Sigmoid colon (tissue), 4 donors: ENCODE measurements at regions not wholly inside any gene's neighbourhood (a gene's known extent, or its start where the extent isn't known, plus 50 kb on each side); places are given as distances from the start of the nearest gene placed in this dataset.
"Not testable (repeated sequence)": the region's sequence is repeated elsewhere in the genome, so short reads cannot be mapped to it uniquely, and the experiment has no call there.

Experiments used
- EP300 ChIP-seq, 4 donors: sonication (generic); formaldehyde crosslinking; IDR thresholded peaks; one replicate each; pipeline ENCODE4 v1.6.1; 2017; ENCODE audit warnings: antibody characterized with exemption in 4 of 4
- TF ChIP-seq, protein P1 (sequence below), 4 experiments: fragments of 450-650 bp in 3 of 4; fragments of 200-600 bp in 1 of 4; IDR thresholded peaks; one replicate each; pipeline ENCODE4 v1.5.1; 2016 to 2019; ENCODE audit warnings: antibody characterized with exemption in 4 of 4, mild to moderate bottlenecking in 3 of 4, moderate library complexity in 2 of 4

DNA sequence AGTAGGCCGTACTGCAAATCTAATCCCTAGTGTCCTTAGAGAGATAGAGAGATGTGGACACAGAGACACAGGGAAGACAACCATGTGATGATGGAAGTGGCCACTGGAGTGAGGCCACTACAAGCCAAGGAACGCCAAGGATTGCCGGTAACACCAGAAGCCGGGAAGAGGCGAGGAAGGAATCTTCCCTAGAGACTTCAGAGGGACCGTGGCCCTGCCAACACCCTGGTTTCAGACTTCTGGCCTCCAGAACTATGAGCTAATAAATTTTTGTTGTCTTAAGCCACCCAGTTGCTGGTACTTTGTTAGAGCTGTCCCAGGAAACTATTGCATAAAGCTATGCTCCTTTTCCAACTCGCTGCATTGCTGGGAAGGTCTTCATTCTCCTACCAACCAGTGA lies 70.3 kb upstream of the ZDHHC15 start:
- TF ChIP-seq EP300 (IDR thresholded peaks at IDR 0.05), result not testable (repeated sequence)
- TF ChIP-seq, protein P1, sequence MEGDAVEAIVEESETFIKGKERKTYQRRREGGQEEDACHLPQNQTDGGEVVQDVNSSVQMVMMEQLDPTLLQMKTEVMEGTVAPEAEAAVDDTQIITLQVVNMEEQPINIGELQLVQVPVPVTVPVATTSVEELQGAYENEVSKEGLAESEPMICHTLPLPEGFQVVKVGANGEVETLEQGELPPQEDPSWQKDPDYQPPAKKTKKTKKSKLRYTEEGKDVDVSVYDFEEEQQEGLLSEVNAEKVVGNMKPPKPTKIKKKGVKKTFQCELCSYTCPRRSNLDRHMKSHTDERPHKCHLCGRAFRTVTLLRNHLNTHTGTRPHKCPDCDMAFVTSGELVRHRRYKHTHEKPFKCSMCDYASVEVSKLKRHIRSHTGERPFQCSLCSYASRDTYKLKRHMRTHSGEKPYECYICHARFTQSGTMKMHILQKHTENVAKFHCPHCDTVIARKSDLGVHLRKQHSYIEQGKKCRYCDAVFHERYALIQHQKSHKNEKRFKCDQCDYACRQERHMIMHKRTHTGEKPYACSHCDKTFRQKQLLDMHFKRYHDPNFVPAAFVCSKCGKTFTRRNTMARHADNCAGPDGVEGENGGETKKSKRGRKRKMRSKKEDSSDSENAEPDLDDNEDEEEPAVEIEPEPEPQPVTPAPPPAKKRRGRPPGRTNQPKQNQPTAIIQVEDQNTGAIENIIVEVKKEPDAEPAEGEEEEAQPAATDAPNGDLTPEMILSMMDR (IDR thresholded peaks at IDR 0.05), result not testable (repeated sequence)
